Fibroblast of lung (primary cell): ENCODE measurements at regions not wholly inside any gene's neighbourhood (a gene's known extent, or its start where the extent isn't known, plus 50 kb on each side); places are given as distances from the start of the nearest gene placed in this dataset.

Source experiments
- DNase-seq, 2 donors: peaks; one replicate each; pipeline versions ENCODE4 v3.0.0 to v3.0.0-alpha.2; 2010; ENCODE audit warnings: low read depth in 2 of 2
- H2AFZ ChIP-seq: 2 replicates; pipeline ENCODE4 v1.5.1; 2012; ENCODE audit warnings: low read length, control low read depth, inconsistent platforms
- H3K27ac ChIP-seq: 2 replicates; pipeline ENCODE4 v1.5.1; 2011; ENCODE audit warnings: low read length, control low read depth; ENCODE audit not compliant: insufficient read depth
- H3K27me3 ChIP-seq: 2 replicates; pipeline ENCODE4 v1.5.1; 2011; ENCODE audit warnings: mild to moderate bottlenecking, low read length; ENCODE audit not compliant: control insufficient read depth, insufficient read depth
- H3K36me3 ChIP-seq: 2 replicates; pipeline ENCODE4 v1.5.1; 2011; ENCODE audit warnings: low read length; ENCODE audit not compliant: control insufficient read depth, insufficient read depth
- H3K4me1 ChIP-seq: 2 replicates; pipeline ENCODE4 v1.5.1; 2011; ENCODE audit warnings: low read length; ENCODE audit not compliant: control insufficient read depth, insufficient read depth; ENCODE audit errors: extremely low read depth
- H3K4me2 ChIP-seq: 2 replicates; pipeline ENCODE4 v1.5.1; 2011; ENCODE audit warnings: low read length, control low read depth; ENCODE audit not compliant: insufficient read depth; ENCODE audit errors: extremely low read depth
- H3K4me3 ChIP-seq, 4 experiments: fragments of 200-600 bp in 1 of 4; sonication (generic) in 1 of 4; replicated peaks in 1 of 4; 2 replicates each; pipeline ENCODE4 v1.5.1; 2011 to 2016; ENCODE audit warnings: low read length in 4 of 4, low read depth in 3 of 4, mild to moderate bottlenecking in 3 of 4, control low read depth in 2 of 4, inconsistent platforms in 1 of 4, mixed read lengths in 1 of 4; ENCODE audit not compliant: insufficient read depth in 1 of 4; ENCODE audit errors: control extremely low read depth in 1 of 4
- H3K79me2 ChIP-seq: 2 replicates; pipeline ENCODE4 v1.5.1; 2012; ENCODE audit warnings: mild to moderate bottlenecking, low read length, inconsistent platforms; ENCODE audit not compliant: control insufficient read depth, insufficient read depth
- H3K9ac ChIP-seq: 2 replicates; pipeline ENCODE4 v1.5.1; 2011; ENCODE audit warnings: mild to moderate bottlenecking, low read length, control low read depth; ENCODE audit not compliant: insufficient read depth
- H3K9me3 ChIP-seq: 2 replicates; pipeline ENCODE4 v1.5.1; 2012; ENCODE audit warnings: low read depth, low read length; ENCODE audit not compliant: control insufficient read depth, insufficient read depth
- H4K20me1 ChIP-seq: 2 replicates; pipeline ENCODE4 v1.5.1; 2011; ENCODE audit warnings: low read length; ENCODE audit not compliant: control insufficient read depth, insufficient read depth; ENCODE audit errors: extremely low read depth
- CTCF ChIP-seq, 2 donors: IDR thresholded peaks in 1 of 2; conservative IDR thresholded peaks in 1 of 2; 1 replicate in 1 of 2; 2 replicates in 1 of 2; pipeline ENCODE4 v1.5.1; 2011 to 2012; ENCODE audit warnings: low read length in 2 of 2, control low read depth in 1 of 2, inconsistent platforms in 1 of 2, low read depth in 1 of 2, mild to moderate bottlenecking in 1 of 2
- EZH2 ChIP-seq: IDR thresholded peaks from 2 replicates; pipeline ENCODE4 v1.5.1; 2012; ENCODE audit warnings: low read length, control low read depth, mild to moderate bottlenecking; ENCODE audit errors: missing control alignments

GRCh38 chr5:159705948-159706347, 210.3 kb upstream of the ADRA1B start:
- H3K4me1 ChIP-seq: no peaks in the 10 kb centered on the region
- DNase-seq: no peak
- no peak overlapping the region for H3K4me3 ChIP-seq
- no peaks in the 10 kb centered on the region for H3K79me2 ChIP-seq
- no peak overlapping the region for H3K4me2 ChIP-seq
- H3K27ac ChIP-seq: no peak overlapping the region
- no peaks in the 10 kb centered on the region for H3K9me3 ChIP-seq
- H4K20me1 ChIP-seq: no peaks in the 10 kb centered on the region
- no peak for TF ChIP-seq EZH2
- no peak overlapping the region for H3K9ac ChIP-seq
- H2AFZ ChIP-seq: no peak overlapping the region
- H3K36me3 ChIP-seq: no peaks in the 10 kb centered on the region
- H3K27me3 ChIP-seq: no peaks in the 10 kb centered on the region

- DNase-seq: no peak
- H4K20me1 ChIP-seq: no peaks in the 10 kb centered on the region
- no peak overlapping the region for H3K27ac ChIP-seq
- no peak overlapping the region for H3K4me3 ChIP-seq
- H3K79me2 ChIP-seq: no peaks in the 10 kb centered on the region
- H2AFZ ChIP-seq: no peak overlapping the region
- H3K4me1 ChIP-seq: no peaks in the 10 kb centered on the region
- no peak overlapping the region for H3K9ac ChIP-seq
- no peak overlapping the region for H3K4me2 ChIP-seq
- no peak for TF ChIP-seq CTCF (conservative IDR thresholded peaks at IDR 0.05 in 1 of 2, IDR thresholded peaks at IDR 0.05 in 1 of 2; ENCODE audit: low read depth in 1 of 2, low read length in 2 of 2)
- no peak for TF ChIP-seq EZH2
- H3K36me3 ChIP-seq: no peaks in the 10 kb centered on the region
- no peaks in the 10 kb centered on the region for H3K27me3 ChIP-seq
- H3K9me3 ChIP-seq: no peaks in the 10 kb centered on the region
Measured at GRCh38 chr5:159708090-159708489, 208.2 kb upstream of the ADRA1B start.

- no peak for TF ChIP-seq CTCF (conservative IDR thresholded peaks at IDR 0.05 in 1 of 2, IDR thresholded peaks at IDR 0.05 in 1 of 2; ENCODE audit: low read depth in 1 of 2, low read length in 2 of 2)
- TF ChIP-seq EZH2: no peak
- H3K27ac ChIP-seq: no peak overlapping the region
- no peaks in the 10 kb centered on the region for H4K20me1 ChIP-seq
- H3K4me1 ChIP-seq: no peaks in the 10 kb centered on the region
- no peaks in the 10 kb centered on the region for H3K79me2 ChIP-seq
- peak; percentile 14 to 39 for DNase-seq
- H2AFZ ChIP-seq: no peak overlapping the region
- no peak overlapping the region for H3K4me2 ChIP-seq
- H3K9ac ChIP-seq: no peak overlapping the region
- H3K27me3 ChIP-seq: no peaks in the 10 kb centered on the region
- no peak overlapping the region for H3K4me3 ChIP-seq
- no peaks in the 10 kb centered on the region for H3K9me3 ChIP-seq
- H3K36me3 ChIP-seq: no peaks in the 10 kb centered on the region
Measured at GRCh38 chr5:159712672-159713071, 203.6 kb upstream of the ADRA1B start.
